T-helper 1 cell treated with Interleukin-12 subunit alpha and Interleukin-12 subunit beta and Interleukin-4 antibody, amounts not matched to agents 30 μg/mL and 1 μg/mL, for 36 hours (primary cell): ENCODE measurements at regions not wholly inside any gene's neighbourhood (a gene's known extent, or its start where the extent isn't known, plus 50 kb on each side); places are given as distances from the start of the nearest gene placed in this dataset.
"Not testable (repeated sequence)": the region's sequence is repeated elsewhere in the genome, so short reads cannot be mapped to it uniquely, and the experiment has no call there.

Experiments
- H3K27ac Mint-ChIP-seq: one replicate; pipeline ENCODE4 v1.8.0; 2021; ENCODE audit warnings: mild to moderate bottlenecking, mixed read lengths
- H3K27me3 Mint-ChIP-seq: one replicate; pipeline ENCODE4 v1.8.0; 2021; ENCODE audit warnings: low read depth, mixed read lengths
- H3K36me3 Mint-ChIP-seq: one replicate; pipeline ENCODE4 v1.8.0; 2021; ENCODE audit warnings: low read depth, mixed read lengths
- H3K4me1 Mint-ChIP-seq: one replicate; pipeline ENCODE4 v1.8.0; 2021; ENCODE audit warnings: low read depth, mixed read lengths
- H3K4me3 Mint-ChIP-seq: one replicate; pipeline ENCODE4 v1.8.0; 2021; ENCODE audit warnings: mild to moderate bottlenecking, moderate library complexity, mixed read lengths
- H3K9me3 Mint-ChIP-seq: one replicate; pipeline ENCODE4 v1.8.0; 2021; ENCODE audit warnings: mixed read lengths

DNA sequence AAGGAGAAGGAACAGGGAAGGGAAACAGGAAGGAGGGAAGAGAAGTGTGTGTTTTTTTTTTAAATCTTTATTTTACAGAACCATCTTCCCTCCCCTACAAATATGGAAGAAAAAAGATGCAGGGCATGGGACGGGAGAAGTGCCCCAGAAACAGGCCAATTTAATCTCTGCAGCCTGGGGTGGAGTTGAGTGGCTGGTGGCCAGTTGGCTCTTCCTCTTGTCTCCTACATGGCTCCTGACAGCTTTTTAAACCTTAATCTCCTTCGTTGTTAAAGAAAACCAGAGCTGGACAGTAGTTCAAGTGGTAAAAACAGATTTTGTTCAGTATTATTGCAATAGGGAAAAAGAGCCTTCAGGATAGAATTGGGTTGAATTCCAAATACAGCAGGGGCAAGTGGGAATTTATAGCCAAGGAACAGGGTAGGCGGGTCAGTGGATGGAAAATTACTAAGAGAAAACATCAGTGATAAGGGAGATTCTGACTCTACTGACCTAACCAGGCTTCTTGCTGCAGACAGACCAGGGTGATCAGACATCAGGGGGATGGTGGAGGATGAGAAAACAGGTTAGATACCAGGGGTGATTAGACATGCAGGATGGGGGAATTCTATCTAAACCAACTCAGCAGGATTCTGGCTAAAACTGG, 125.1 kb upstream of the CLINT1 start:
- Mint-ChIP-seq H3K4me3 (no peak overlapping the region), H3K36me3 (no peaks in the 10 kb centered on the region), H3K27me3 (peaks cover 4% of the 10 kb centered on the region)

DNA sequence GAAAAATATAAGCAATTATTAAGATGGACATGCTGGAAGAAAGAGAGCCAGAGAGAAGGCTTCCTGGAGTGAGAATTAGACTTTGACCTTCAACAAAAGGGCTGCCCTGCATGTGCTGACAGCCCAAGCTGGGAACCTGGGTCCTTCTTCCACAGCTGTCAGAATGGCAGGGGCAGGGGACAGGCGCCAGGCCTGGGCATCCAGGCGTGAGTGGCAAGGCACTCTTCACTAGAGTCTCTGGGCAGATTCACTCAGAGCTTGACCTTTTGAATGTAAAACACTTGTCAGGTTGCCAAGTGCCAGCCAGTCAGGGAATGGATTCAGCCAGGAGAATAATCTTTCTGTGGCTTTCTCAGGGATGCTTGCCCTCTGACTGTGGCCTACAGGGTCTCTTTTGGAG, 119.1 kb upstream of the CLINT1 start:
- Mint-ChIP-seq H3K9me3 (no peaks in the 10 kb centered on the region), H3K27me3 (peaks cover 23% of the 10 kb centered on the region), H3K27ac (no peak overlapping the region), H3K36me3 (no peaks in the 10 kb centered on the region), H3K4me1 (no peaks in the 10 kb centered on the region), H3K4me3 (no peak overlapping the region)

More for the DNA sequence above, 125.1 kb upstream of the CLINT1 start:
- Mint-ChIP-seq H3K9me3 (no peaks in the 10 kb centered on the region), H3K4me1 (no peaks in the 10 kb centered on the region), H3K27ac (no peak overlapping the region)

DNA sequence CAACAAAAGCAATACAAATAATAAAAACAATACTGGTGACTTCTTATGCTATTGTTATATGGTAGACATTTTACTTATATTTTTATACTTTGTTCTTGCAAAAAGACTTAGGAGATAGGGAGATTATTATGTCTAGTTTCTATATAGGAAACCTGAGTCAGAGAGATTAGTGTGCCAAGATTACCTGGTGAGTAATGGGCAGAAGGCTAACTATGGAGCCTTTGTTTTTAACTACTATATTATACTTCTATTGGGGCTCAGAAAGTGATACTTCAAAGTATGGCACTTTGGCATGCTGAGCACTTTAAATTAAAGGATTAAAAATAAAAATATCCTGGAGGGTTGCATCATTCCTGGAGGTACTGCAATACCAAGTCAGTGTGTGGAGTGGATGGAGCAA, 117.5 kb upstream of the CLINT1 start:
- Mint-ChIP-seq H3K4me3 (no peak overlapping the region), H3K4me1 (no peaks in the 10 kb centered on the region), H3K27ac (no peak overlapping the region), H3K9me3 (no peaks in the 10 kb centered on the region), H3K27me3 (peaks cover 24% of the 10 kb centered on the region), H3K36me3 (no peaks in the 10 kb centered on the region)

DNA sequence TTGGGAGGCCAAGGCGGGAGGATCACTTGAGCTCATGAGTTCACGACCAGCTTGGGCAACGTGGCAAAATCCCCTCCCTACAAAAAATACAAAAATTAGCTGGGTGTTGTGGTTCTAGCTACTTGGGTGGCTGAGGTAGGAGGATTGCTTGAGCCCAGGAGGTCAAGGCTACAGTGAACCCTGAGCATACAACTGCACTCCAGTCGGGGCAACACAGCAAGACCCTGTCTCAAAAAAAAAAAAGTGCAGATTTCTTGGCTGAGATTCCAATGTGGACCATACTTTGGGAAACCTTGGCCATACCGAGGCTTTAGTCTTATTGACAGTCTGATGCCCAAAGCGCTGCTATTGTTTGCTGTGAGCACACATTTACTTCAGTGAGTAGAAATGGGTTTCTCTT, 113.6 kb upstream of the CLINT1 start:
- Mint-ChIP-seq H3K27ac (no peak overlapping the region), H3K4me3 (no peak overlapping the region), H3K4me1 (no peaks in the 10 kb centered on the region), H3K27me3 (peaks cover 24% of the 10 kb centered on the region), H3K36me3 (no peaks in the 10 kb centered on the region), H3K9me3 (no peaks in the 10 kb centered on the region)

DNA sequence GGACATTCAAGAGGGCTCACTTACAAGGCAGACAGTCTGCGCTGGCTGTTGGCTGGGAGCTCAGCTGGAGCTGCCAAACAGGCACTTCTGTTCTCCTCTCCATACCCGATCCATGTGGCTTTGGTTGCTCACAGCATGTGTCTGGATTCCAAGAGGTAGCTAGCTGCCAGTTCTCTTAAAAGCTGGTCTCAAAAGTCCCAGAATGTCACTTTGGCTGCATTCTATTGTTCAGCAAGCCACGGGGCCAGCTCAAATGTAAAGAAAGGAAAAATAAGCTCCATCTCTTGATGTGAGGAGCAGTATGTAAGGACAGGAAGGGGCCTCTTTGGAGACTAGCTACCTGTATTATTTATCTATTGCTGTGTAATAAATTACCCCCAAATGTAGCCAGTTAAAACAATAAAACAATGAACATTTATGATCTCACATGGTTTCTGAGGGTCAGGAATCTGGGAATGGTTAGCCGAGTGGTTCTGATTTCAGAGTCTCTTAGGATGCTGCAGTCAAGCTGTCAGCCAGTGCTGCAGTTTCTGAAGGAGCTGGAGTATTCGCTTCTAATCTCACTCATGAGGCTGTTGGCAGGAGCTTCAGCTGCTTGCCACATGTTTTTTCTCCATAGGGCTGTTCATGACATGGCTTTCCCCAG, 112.7 kb upstream of the CLINT1 start:
- Mint-ChIP-seq H3K36me3 (no peaks in the 10 kb centered on the region), H3K9me3 (no peaks in the 10 kb centered on the region), H3K27ac (no peak overlapping the region), H3K4me1 (no peaks in the 10 kb centered on the region), H3K4me3 (no peak overlapping the region), H3K27me3 (peaks cover 20% of the 10 kb centered on the region)

DNA sequence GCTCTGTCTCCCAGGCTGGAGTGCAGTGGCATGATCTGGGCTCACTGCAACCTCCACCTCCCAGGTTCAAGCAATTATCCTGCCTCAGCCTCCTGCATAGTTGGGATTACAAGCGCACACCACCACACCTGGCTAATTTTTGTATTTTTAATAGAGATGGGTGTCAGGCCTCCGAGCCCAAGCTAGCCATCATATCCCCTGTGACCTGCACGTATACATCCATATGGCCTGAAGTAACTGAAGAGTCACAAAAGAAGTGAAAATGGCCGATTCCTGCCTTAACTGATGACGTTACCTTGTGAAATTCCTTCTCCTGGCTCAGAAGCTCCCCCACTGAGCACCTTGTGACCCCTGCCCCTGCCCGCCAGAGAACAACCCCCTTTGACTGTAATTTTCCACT, 109.6 kb upstream of the CLINT1 start:
- not testable (repeated sequence) for H3K36me3 Mint-ChIP-seq, H3K4me3 Mint-ChIP-seq, H3K9me3 Mint-ChIP-seq, H3K27ac Mint-ChIP-seq, H3K27me3 Mint-ChIP-seq, H3K4me1 Mint-ChIP-seq

DNA sequence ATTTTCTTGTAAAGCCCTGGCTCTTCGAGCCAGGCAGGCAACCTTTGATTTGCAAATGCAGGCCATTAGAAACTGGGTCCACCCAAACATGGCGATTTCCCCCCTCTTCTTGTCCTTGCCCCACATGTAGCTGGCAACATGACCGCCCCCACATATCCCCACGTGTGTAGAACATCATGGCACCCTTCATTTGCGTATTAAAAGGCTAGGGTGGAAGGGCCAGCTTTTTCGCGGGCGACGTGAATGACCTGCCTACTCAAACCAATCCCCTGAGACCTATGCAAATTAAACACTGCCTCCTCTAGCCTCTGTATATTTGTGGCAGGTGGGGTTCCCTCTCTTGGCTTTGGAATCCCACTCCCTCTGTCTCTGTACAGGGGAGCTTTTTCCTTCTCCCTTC, 107.0 kb upstream of the CLINT1 start:
- Mint-ChIP-seq H3K36me3 (no peaks in the 10 kb centered on the region), H3K4me3 (no peak overlapping the region), H3K4me1 (no peaks in the 10 kb centered on the region), H3K27ac (no peak overlapping the region), H3K27me3 (peaks cover 9% of the 10 kb centered on the region), H3K9me3 (no peaks in the 10 kb centered on the region)

DNA sequence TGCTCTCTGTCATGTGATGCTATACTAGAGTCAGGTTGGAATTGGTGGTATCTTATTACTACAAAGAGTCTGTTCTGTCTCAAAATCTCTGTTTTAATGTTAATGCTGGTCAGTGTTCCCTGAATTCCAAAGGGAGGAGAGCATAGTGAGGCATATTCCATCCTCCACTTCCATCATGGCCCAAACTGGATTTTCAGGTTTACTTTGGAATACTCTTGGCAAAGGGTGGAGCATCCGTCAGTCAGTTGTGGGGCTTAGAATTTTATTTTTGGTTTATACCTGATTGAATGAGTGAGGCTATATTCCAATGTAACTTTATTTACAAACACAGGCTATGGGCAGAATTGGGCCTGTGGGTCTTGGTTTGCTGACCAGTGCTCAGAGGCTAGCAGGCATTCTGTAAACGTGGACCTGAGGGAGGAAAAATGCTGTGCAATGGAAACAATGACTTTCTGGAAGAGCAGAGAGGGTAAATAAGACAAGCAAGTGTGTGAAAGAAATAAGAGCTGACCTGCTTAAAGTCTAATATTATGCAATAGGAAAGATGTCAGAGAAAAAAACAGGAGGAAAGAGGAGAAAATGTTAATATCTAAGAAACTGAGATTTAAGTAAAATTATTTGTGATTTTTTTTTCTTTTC, 106.2 kb upstream of the CLINT1 start:
- Mint-ChIP-seq H3K4me3 (no peak overlapping the region), H3K27ac (no peak overlapping the region), H3K27me3 (peaks cover 12% of the 10 kb centered on the region), H3K36me3 (no peaks in the 10 kb centered on the region), H3K9me3 (no peaks in the 10 kb centered on the region), H3K4me1 (no peaks in the 10 kb centered on the region)

DNA sequence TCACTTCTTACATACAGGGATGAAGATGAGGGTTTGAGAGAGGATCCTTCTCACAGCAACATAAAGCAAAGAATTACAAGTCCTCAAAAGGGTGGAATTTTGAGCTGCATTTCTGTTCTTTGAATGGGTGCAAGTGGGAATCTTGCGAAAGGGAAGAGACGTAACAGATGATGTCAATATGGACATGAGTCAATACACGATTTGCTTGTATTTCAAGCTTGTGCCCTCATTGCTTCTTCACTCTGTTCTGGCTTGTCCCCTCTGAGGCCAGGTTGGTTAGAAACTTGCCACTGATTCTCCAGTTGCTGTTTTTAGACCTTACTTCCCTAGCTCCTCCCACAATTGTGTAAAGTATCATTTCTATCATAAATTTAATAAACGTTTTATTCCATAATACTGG, 104.8 kb upstream of the CLINT1 start:
- H3K27me3 Mint-ChIP-seq, result peaks cover 12% of the 10 kb centered on the region
- no peaks in the 10 kb centered on the region for H3K36me3 Mint-ChIP-seq
- no peak overlapping the region for H3K4me3 Mint-ChIP-seq
- H3K9me3 Mint-ChIP-seq, result no peaks in the 10 kb centered on the region
- no peak overlapping the region for H3K27ac Mint-ChIP-seq
- H3K4me1 Mint-ChIP-seq, result no peaks in the 10 kb centered on the region

DNA sequence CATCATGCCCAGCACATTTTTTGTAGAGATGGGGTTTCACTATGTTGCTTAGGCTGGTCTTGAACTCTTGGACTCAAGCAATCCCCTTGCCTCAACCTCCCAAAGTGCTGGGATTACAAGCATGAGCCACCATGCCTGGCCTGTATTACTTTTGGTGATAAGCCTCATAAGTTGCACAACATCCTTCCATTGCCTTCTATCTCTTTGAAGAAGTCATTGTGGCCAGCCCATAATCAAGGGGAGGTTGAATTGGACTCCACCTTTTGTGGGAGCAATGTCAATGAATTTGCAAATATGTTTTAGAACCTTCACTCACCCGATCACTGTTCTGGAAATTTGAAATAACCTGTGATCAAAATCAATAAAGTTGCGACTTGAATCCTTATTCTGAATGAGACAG, 104.3 kb upstream of the CLINT1 start:
- no peak overlapping the region for H3K4me3 Mint-ChIP-seq
- H3K4me1 Mint-ChIP-seq, result no peaks in the 10 kb centered on the region
- no peaks in the 10 kb centered on the region for H3K9me3 Mint-ChIP-seq
- no peaks in the 10 kb centered on the region for H3K36me3 Mint-ChIP-seq
- peaks cover 12% of the 10 kb centered on the region for H3K27me3 Mint-ChIP-seq
- no peak overlapping the region for H3K27ac Mint-ChIP-seq

DNA sequence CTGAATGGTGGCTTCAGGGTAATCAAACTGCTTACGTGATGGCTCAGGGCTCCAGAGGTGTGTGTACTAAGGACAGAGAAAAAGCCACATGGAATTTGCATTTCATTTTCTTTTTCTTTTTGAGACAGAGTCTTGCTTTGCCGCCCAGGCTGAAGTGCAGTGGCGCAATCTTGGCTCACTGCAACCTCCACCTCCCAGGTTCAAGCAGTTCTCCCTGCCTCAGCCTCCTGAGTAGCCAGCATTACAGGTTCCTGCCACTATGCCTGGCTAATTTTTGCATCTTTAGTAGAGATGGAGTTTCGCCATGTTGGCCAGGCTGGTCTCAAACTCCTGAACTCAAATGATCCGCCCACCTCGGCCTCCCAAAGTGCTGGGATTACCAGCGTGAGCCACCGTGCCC, 103.7 kb upstream of the CLINT1 start:
- H3K27ac Mint-ChIP-seq, H3K36me3 Mint-ChIP-seq: not testable (repeated sequence)
- peaks cover 12% of the 10 kb centered on the region for H3K27me3 Mint-ChIP-seq

DNA sequence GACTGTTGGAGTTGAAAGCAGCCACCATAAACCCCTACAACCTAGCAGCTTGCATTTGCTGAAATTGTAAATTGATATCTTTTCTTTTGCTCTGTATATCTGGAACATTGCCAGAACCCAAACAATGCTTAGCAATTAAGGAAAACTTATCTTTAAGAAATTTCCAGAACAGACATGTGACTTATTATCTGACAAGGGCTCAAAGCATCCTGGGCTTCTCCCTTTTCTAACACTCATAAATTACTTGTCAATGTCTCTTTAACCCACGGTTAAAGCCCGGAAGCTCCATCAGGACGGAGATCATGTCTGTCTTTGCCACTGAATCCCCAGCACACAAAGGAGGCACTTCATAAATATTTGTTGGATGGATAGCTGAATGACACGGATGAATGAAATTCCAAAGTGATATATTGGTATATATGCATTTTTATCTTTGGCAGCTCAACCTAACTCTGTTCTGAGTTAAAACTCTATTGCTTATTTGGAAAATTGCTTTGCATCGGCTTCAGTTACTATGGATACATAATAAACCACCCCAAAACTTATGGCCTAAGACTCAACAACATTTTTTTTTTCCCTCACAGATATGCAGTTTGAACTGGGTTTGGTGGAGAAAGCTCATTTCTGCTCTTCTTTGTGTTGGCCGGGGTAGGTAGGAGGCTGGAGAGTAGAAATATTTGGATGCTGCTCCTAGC, 103.1 kb upstream of the CLINT1 start:
- Mint-ChIP-seq H3K4me3 (no peak overlapping the region), H3K27me3 (peaks cover 16% of the 10 kb centered on the region), H3K27ac (no peak overlapping the region), H3K36me3 (no peaks in the 10 kb centered on the region), H3K9me3 (no peaks in the 10 kb centered on the region), H3K4me1 (no peaks in the 10 kb centered on the region)

More for the DNA sequence above, 103.7 kb upstream of the CLINT1 start:
- not testable (repeated sequence) for H3K4me1 Mint-ChIP-seq, H3K4me3 Mint-ChIP-seq, H3K9me3 Mint-ChIP-seq

DNA sequence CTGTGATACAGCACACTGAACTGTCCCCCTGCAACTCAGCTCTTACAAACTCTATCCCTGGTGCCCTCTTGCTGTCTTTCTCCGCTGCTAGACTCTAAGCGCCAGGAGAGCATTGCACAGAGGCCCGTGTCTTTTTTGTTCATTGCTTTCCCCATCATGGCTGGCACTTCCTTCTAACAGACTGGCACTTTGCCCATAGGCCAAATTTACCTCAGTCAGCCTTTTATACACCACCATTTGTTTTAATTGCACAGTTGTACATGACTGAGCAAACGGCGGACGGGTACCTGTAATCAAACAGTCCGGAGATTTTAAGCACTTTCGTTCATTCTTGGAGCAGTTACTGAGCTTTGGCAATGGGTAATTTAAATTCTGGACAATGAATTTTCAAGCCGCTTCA, 102.2 kb upstream of the CLINT1 start:
- Mint-ChIP-seq H3K4me1 (peaks cover 1% of the 10 kb centered on the region), H3K27me3 (peaks cover 23% of the 10 kb centered on the region), H3K9me3 (no peaks in the 10 kb centered on the region), H3K27ac (no peak overlapping the region), H3K4me3 (no peak overlapping the region), H3K36me3 (no peaks in the 10 kb centered on the region)

DNA sequence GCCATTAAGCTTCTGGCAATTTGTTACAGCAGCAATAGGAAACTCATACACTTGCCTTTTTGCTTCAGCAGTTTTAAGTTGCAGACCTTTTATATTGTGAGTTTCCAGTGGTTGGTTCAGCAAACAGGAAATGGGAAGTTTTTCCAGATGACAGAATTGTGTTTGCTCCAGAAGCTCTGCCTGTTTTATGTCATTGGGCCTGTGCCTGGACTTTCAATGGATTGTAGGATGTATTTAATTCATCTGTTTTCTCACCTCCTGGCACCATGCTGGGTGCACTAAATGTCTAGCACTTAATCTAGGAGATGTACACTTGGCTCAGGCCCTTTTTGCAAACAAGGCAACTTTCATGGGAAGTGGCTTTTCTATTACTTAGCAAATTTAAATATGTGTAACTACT, 100.4 kb upstream of the CLINT1 start:
- Mint-ChIP-seq H3K36me3 (no peaks in the 10 kb centered on the region), H3K9me3 (no peaks in the 10 kb centered on the region)

More for the DNA sequence above, 100.4 kb upstream of the CLINT1 start:
- peaks cover 26% of the 10 kb centered on the region for H3K27me3 Mint-ChIP-seq
- no peak overlapping the region for H3K27ac Mint-ChIP-seq
- no peak overlapping the region for H3K4me3 Mint-ChIP-seq
- H3K4me1 Mint-ChIP-seq, result peaks cover 1% of the 10 kb centered on the region
